ENCODE measurements at regions not wholly inside any gene's neighbourhood (a gene's known extent, or its start where the extent isn't known, plus 50 kb on each side); places are given as distances from the start of the nearest gene placed in this dataset.

- no peak for TF ChIP-seq CTCF (conservative IDR thresholded peaks at IDR 0.05)
- TF ChIP-seq ZFX (IDR thresholded peaks at IDR 0.05) = no peak
Measured at GRCh38 chr14:66268802-66269334, 217.3 kb upstream of the CCDC196 start.
